ENCODE measurements at regions not wholly inside any gene's neighbourhood (a gene's known extent, or its start where the extent isn't known, plus 50 kb on each side); places are given as distances from the start of the nearest gene placed in this dataset.

- peak; percentile 82 for DNase-seq (ENCODE audit: low read depth)
- no peak for TF ChIP-seq CTCF (IDR thresholded peaks at IDR 0.05; ENCODE audit: insufficient read depth, low read length, severe bottlenecking)
- FAIRE-seq, result no peak
- Histone ChIP-seq H3K4me3 (ENCODE audit: low read depth, low read length) (no peak overlapping the region), H3K27me3 (ENCODE audit: control insufficient read depth, insufficient read depth, low read length) (no peaks in the 10 kb centered on the region), H3K36me3 (ENCODE audit: control insufficient read depth, insufficient read depth, low read length) (no peaks in the 10 kb centered on the region)
Measured at GRCh38 chr11:104442321-104442720, 278.4 kb upstream of the PDGFD start.

GRCh38 chr11:104435494-104435893 is 271.5 kb upstream of the PDGFD start:
- FAIRE-seq, result no peak
- DNase-seq (ENCODE audit: low read depth), result no peak
- H3K4me3 ChIP-seq (ENCODE audit: low read depth, low read length), result no peak overlapping the region
- H3K27me3 ChIP-seq (ENCODE audit: control insufficient read depth, insufficient read depth, low read length), result no peaks in the 10 kb centered on the region
- no peaks in the 10 kb centered on the region for H3K36me3 ChIP-seq (ENCODE audit: control insufficient read depth, insufficient read depth, low read length)
- no peak for TF ChIP-seq CTCF (IDR thresholded peaks at IDR 0.05; ENCODE audit: insufficient read depth, low read length, severe bottlenecking)

- Histone ChIP-seq H3K27me3 (ENCODE audit: control insufficient read depth, insufficient read depth, low read length) (no peaks in the 10 kb centered on the region), H3K36me3 (ENCODE audit: control insufficient read depth, insufficient read depth, low read length) (no peaks in the 10 kb centered on the region), H3K4me3 (ENCODE audit: low read depth, low read length) (no peak overlapping the region)
- FAIRE-seq, result no peak
- DNase-seq (ENCODE audit: low read depth), result no peak
- no peak for TF ChIP-seq CTCF (IDR thresholded peaks at IDR 0.05; ENCODE audit: insufficient read depth, low read length, severe bottlenecking)
Measured at GRCh38 chr11:104433751-104434150, 269.8 kb upstream of the PDGFD start.

- Histone ChIP-seq H3K36me3 (ENCODE audit: control insufficient read depth, insufficient read depth, low read length) (no peaks in the 10 kb centered on the region), H3K4me3 (ENCODE audit: low read depth, low read length) (no peak overlapping the region), H3K27me3 (ENCODE audit: control insufficient read depth, insufficient read depth, low read length) (no peaks in the 10 kb centered on the region)
- DNase-seq (ENCODE audit: low read depth), result no peak
- TF ChIP-seq CTCF (IDR thresholded peaks at IDR 0.05; ENCODE audit: insufficient read depth, low read length, severe bottlenecking), result no peak
- no peak for FAIRE-seq
Measured at GRCh38 chr11:104432981-104433380, 269.0 kb upstream of the PDGFD start.

- DNase-seq (ENCODE audit: low read depth) (peak; percentile 33), FAIRE-seq (no peak)
- Histone ChIP-seq H3K4me3 (ENCODE audit: low read depth, low read length) (no peak overlapping the region), H3K27me3 (ENCODE audit: control insufficient read depth, insufficient read depth, low read length) (no peaks in the 10 kb centered on the region), H3K36me3 (ENCODE audit: control insufficient read depth, insufficient read depth, low read length) (no peaks in the 10 kb centered on the region)
- TF ChIP-seq CTCF (IDR thresholded peaks at IDR 0.05; ENCODE audit: insufficient read depth, low read length, severe bottlenecking), result no peak
Measured at GRCh38 chr11:104432526-104432925, 268.6 kb upstream of the PDGFD start.

GRCh38 chr11:104422324-104422944 is 258.5 kb upstream of the PDGFD start:
- H3K27me3 ChIP-seq (ENCODE audit: control insufficient read depth, insufficient read depth, low read length), result no peaks in the 10 kb centered on the region
- FAIRE-seq (no peak), DNase-seq (ENCODE audit: low read depth) (no peak)
- no peaks in the 10 kb centered on the region for H3K36me3 ChIP-seq (ENCODE audit: control insufficient read depth, insufficient read depth, low read length)
- no peak for TF ChIP-seq CTCF (IDR thresholded peaks at IDR 0.05; ENCODE audit: insufficient read depth, low read length, severe bottlenecking)
- no peak overlapping the region for H3K4me3 ChIP-seq (ENCODE audit: low read depth, low read length)

Measured in bronchial epithelial cell (primary cell).